Transverse colon (tissue), 4 donors: ENCODE measurements at regions not wholly inside any gene's neighbourhood (a gene's known extent, or its start where the extent isn't known, plus 50 kb on each side); places are given as distances from the start of the nearest gene placed in this dataset.

Experiments used
- DNase-seq: peaks from one replicate; pipeline ENCODE4 v3.0.0-alpha.2; 2019
- H3K27ac ChIP-seq, 4 donors: fragments of 200-600 bp; sonication (generic); 2 replicates each; pipeline ENCODE4 v1.5.1; 2016 to 2018; ENCODE audit warnings: inconsistent platforms in 4 of 4
- H3K27me3 ChIP-seq: fragments of 200-600 bp; sonication (generic); 2 replicates; pipeline ENCODE4 v1.5.1; 2017; ENCODE audit warnings: inconsistent platforms
- H3K36me3 ChIP-seq, 4 donors: fragments of 200-600 bp; sonication (generic); 2 replicates each; pipeline ENCODE4 v1.5.1; 2017 to 2019; ENCODE audit warnings: inconsistent platforms in 4 of 4
- H3K4me1 ChIP-seq, 4 donors: fragments of 200-600 bp; sonication (generic); 2 replicates each; pipeline ENCODE4 v1.5.1; 2017 to 2020; ENCODE audit warnings: inconsistent platforms in 4 of 4
- H3K4me3 ChIP-seq, 4 donors: fragments of 200-600 bp; sonication (generic); 1 replicate in 1 of 4; 2 replicates in 3 of 4; pipeline versions ENCODE4 v1.5.1 to v1.6.1; 2017 to 2019; ENCODE audit warnings: inconsistent platforms in 4 of 4
- H3K9me3 ChIP-seq, 2 donors: fragments of 200-600 bp; sonication (generic); 2 replicates each; pipeline ENCODE4 v1.5.1; 2017 to 2019; ENCODE audit warnings: inconsistent platforms in 2 of 2
- CTCF ChIP-seq, 5 experiments: fragments of 200-600 bp in 3 of 5; fragments of 450-650 bp in 2 of 5; sonication (generic) in 3 of 5; IDR thresholded peaks; 1 replicate in 2 of 5; 2 replicates in 3 of 5; pipeline ENCODE4 v1.5.1; 2016 to 2017; ENCODE audit warnings: antibody characterized with exemption in 5 of 5, inconsistent platforms in 3 of 5, mild to moderate bottlenecking in 2 of 5, moderate library complexity in 1 of 5
- EP300 ChIP-seq: sonication (generic); formaldehyde crosslinking; IDR thresholded peaks from one replicate; pipeline ENCODE4 v1.6.1; 2017; ENCODE audit warnings: antibody characterized with exemption, low read depth
- POLR2A ChIP-seq: fragments of 450-650 bp; IDR thresholded peaks from one replicate; pipeline ENCODE4 v1.6.1; 2016; ENCODE audit warnings: antibody characterized with exemption, mild to moderate bottlenecking, moderate library complexity
- POLR2AphosphoS5 ChIP-seq, 3 donors: sonication (generic); formaldehyde crosslinking; IDR thresholded peaks; one replicate each; pipeline ENCODE4 v1.6.1; 2016; ENCODE audit warnings: antibody characterized with exemption in 3 of 3
- WGBS, 2 donors: methylation state at CpG; one replicate each; pipeline ENCODE4 v1.1.5; 2018; ENCODE audit warnings: low coverage in 1 of 2; 5-methylcytosine and 5-hydroxymethylcytosine counted together
- in situ Hi-C, 4 donors: fragments of 200-750 bp; cut with MboI; loops; one replicate each; pipeline versions ENCODE4 v1.15.0 to v1.15.1; 2017; ENCODE audit warnings: low sequenced_read_pairs in 3 of 4, low pct_ligation_motif_present in 1 of 4, low pct_unique_long_range_greater_than_20kb in 1 of 4
- intact Hi-C: fragments of 100-400 bp; cut with DNase I; formaldehyde crosslinking; loops from one replicate; pipeline ENCODE4 v1.15.1; 2023; ENCODE audit warnings: low total_unique reads

GRCh38 chr10:32151871-32152270 lies 95.6 kb upstream of the KIF5B start:
- DNase-seq: no peak

DNA sequence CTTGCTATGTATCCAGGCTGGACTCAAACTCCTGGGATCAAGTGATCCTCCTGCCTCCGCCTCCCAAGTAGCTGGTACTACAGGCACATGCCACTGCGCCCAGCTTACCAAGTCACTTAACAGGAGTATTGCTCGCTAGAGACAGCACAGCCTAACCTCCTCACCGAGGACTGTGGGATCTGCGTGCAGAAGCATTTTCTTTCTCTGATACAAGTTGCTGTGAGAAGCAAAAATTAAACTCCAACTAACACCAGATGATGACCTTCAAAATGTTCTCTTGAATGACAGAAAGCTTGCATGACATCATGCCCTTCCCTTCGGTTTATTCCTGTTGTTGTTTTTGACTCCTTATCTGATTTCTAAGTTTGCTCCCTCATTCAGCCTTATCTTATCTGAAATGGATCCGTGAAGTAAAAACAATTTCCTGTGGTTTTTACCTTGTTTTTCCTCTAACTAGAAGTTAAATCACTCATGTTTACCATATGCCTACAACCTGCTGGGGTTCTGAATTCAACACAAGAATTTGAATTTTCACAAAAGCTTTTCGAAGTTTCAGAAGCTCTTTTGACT lies 94.4 kb upstream of the KIF5B start:
- intact Hi-C loops: no loop called here
- Histone ChIP-seq H3K9me3 (peaks cover 7 to 8% of the 10 kb centered on the region in 2 donors), H3K4me3 (no peak overlapping the region), H3K27ac (peak overlapping the region in 1 of 4 donors; percentile 42), H3K27me3 (no peaks in the 10 kb centered on the region), H3K4me1 (peaks cover 0 to 19% (median 4%) of the 10 kb centered on the region in 4 donors), H3K36me3 (no peaks in the 10 kb centered on the region)
- in situ Hi-C loops: no loop called here
- WGBS, 2 donors: 26 to 72% methylated on average over 3 to 8 of the region's 8 CpGs
- no peak for DNase-seq
- no peak for TF ChIP-seq POLR2A
- no peak for TF ChIP-seq CTCF (IDR thresholded peaks at IDR 0.05)
- no peak for TF ChIP-seq EP300
- no peak for TF ChIP-seq POLR2AphosphoS5 (IDR thresholded peaks at IDR 0.05)

More at GRCh38 chr10:32151871-32152270, 95.6 kb upstream of the KIF5B start:
- Histone ChIP-seq H3K27ac (no peak overlapping the region), H3K9me3 (peaks cover 7 to 8% of the 10 kb centered on the region in 2 donors), H3K36me3 (no peaks in the 10 kb centered on the region), H3K4me3 (no peak overlapping the region), H3K4me1 (peaks cover 0 to 18% (median 4%) of the 10 kb centered on the region in 4 donors), H3K27me3 (no peaks in the 10 kb centered on the region)
- in situ Hi-C loops (no loop called here), intact Hi-C loops (no loop called here)
- TF ChIP-seq CTCF (IDR thresholded peaks at IDR 0.05) (no peak), POLR2AphosphoS5 (IDR thresholded peaks at IDR 0.05) (no peak), POLR2A (no peak), EP300 (no peak)
- 80 to 93% methylated on average over 2 of the region's 2 CpGs for WGBS, 2 donors

DNA sequence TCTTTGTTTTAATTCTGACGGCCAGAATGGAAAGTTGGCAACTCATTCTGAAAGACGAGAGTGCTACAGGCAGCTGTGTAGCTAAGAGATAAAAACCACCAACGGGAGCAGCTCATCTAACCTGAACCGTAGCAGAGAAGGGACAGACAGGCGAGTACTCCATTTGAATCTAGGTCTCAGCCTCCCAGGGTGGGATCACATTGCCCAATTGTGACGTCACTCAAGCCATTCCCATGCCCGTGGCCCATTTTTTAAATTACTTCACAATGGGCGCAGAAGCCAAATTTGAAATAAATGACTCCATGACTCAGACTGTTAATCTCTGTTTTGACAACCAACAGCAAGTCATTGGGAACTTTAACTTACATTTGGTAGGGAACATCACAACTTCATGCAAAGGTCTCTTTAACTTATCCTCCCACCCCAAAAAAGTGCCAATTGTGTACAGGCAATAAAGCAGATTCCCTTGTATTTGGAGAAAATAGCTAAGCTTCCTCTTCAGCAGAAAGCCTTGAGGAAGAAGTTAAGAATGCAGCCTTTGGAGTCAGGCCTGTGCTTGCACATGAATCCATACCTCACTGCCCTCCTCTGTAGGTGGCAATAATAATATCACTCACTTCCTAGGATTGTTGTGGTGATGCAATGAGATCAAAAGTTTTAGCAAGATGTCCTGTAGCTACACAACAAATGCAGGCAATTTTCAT lies 93.2 kb upstream of the KIF5B start:
- TF ChIP-seq POLR2AphosphoS5 (IDR thresholded peaks at IDR 0.05): peak in 2 of 3 donors; percentile 14 to 36
- peak in 1 of 5 experiments; percentile 11 for TF ChIP-seq CTCF (IDR thresholded peaks at IDR 0.05)
- TF ChIP-seq EP300: no peak
- TF ChIP-seq POLR2A: no peak
- intact Hi-C loops (no loop called here), in situ Hi-C loops (no loop called here)
- Histone ChIP-seq H3K27me3 (no peaks in the 10 kb centered on the region), H3K4me3 (no peak overlapping the region), H3K4me1 (peaks cover 3 to 30% (median 6%) of the 10 kb centered on the region in 4 donors), H3K36me3 (no peaks in the 10 kb centered on the region), H3K9me3 (peaks cover 7 to 8% of the 10 kb centered on the region in 2 donors), H3K27ac (peak overlapping the region; percentile 19 to 53 (median 38))
- WGBS, 2 donors: 32 to 35% methylated on average over 3 to 8 of the region's 8 CpGs
- DNase-seq: peak; percentile 35

- H3K27ac ChIP-seq: peak overlapping the region; percentile 19 to 53 (median 38)
- H3K36me3 ChIP-seq: no peaks in the 10 kb centered on the region
- H3K9me3 ChIP-seq: peaks cover 7 to 8% of the 10 kb centered on the region in 2 donors
- WGBS, 2 donors: 57 to 66% methylated on average over 2 to 4 of the region's 4 CpGs
- intact Hi-C loops (no loop called here), in situ Hi-C loops (no loop called here)
- H3K4me1 ChIP-seq: peaks cover 3 to 34% (median 7%) of the 10 kb centered on the region in 4 donors
- no peak for DNase-seq
- H3K4me3 ChIP-seq: no peak overlapping the region
- TF ChIP-seq EP300 (no peak), CTCF (IDR thresholded peaks at IDR 0.05) (no peak), POLR2A (no peak), POLR2AphosphoS5 (IDR thresholded peaks at IDR 0.05) (no peak)
- no peaks in the 10 kb centered on the region for H3K27me3 ChIP-seq
Observed at GRCh38 chr10:32148864-32149251, 92.6 kb upstream of the KIF5B start.
